Neural cell (in vitro differentiated cells): ENCODE measurements at regions not wholly inside any gene's neighbourhood (a gene's known extent, or its start where the extent isn't known, plus 50 kb on each side); places are given as distances from the start of the nearest gene placed in this dataset.

Experiments used
- EP300 ChIP-seq: fragments of 450-650 bp; conservative IDR thresholded peaks from 2 replicates; pipeline ENCODE4 v1.6.1; 2014; ENCODE audit warnings: antibody characterized with exemption, mild to moderate bottlenecking, moderate library complexity; ENCODE audit not compliant: poor library complexity, severe bottlenecking
- EZH2 ChIP-seq: fragments of 200-600, 300-800 bp; shearing (Covaris generic), sonication (generic); IDR thresholded peaks from 2 replicates; pipeline ENCODE4 v1.6.1; 2014; ENCODE audit warnings: antibody characterized with exemption, low read length, borderline replicate concordance, mild to moderate bottlenecking; ENCODE audit not compliant: insufficient read depth, poor library complexity, severe bottlenecking
- POLR2AphosphoS5 ChIP-seq: IDR thresholded peaks from 2 replicates; pipeline ENCODE4 v1.6.1; 2012
- REST ChIP-seq: IDR thresholded peaks from 2 replicates; pipeline ENCODE4 v1.6.1; 2012; ENCODE audit warnings: borderline replicate concordance
- SMC3 ChIP-seq: fragments of 450-650 bp; conservative IDR thresholded peaks from 2 replicates; pipeline ENCODE4 v1.6.1; 2014; ENCODE audit warnings: antibody characterized with exemption, mild to moderate bottlenecking, moderate library complexity; ENCODE audit not compliant: poor library complexity
- TAF1 ChIP-seq: IDR thresholded peaks from 2 replicates; pipeline ENCODE4 v1.6.1; 2012; ENCODE audit warnings: low read depth
- TF ChIP-seq, protein P1 (sequence below): fragments of 450-650 bp; IDR thresholded peaks from 2 replicates; pipeline ENCODE4 v1.5.1; 2014; ENCODE audit warnings: antibody characterized with exemption, mild to moderate bottlenecking, moderate library complexity; ENCODE audit not compliant: poor library complexity, severe bottlenecking

DNA sequence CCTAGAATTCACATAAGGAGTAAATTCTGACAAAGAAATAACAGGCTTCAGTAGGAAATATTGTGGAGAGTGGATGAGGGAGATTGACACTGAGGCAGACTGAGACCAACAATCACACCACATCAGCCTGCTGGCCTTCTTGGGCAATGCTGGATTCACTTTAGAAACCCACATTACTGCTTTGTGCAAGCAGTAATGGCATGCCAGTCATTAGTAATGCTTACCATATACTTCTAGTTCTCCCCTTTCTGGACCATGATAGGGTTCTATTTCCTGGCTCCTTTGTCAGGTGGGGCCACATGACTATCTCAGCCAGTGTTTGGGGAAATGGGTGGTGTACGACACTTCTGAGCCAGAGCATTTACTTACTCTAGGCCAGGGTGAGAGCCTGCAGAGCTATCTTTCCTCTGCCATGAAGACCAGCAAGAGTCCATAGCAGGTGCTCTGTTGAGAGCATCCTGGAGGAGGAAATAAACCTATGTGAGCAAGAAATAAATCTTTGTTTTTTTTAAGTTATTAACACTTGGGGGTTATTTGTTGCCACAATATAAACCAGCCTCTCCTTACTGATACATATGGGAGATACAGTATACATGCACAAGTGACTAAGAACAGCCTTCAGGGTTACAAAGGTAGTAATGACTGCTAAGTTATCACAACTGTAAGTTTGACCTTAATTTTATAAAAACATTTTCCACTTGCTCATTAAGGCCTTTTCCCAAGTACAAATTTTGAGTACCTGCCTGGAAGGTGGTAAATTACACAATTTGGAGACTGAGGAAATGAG, 89.3 kb upstream of the TANK start:
- TF ChIP-seq EP300, result no peak
- TF ChIP-seq, protein P1, sequence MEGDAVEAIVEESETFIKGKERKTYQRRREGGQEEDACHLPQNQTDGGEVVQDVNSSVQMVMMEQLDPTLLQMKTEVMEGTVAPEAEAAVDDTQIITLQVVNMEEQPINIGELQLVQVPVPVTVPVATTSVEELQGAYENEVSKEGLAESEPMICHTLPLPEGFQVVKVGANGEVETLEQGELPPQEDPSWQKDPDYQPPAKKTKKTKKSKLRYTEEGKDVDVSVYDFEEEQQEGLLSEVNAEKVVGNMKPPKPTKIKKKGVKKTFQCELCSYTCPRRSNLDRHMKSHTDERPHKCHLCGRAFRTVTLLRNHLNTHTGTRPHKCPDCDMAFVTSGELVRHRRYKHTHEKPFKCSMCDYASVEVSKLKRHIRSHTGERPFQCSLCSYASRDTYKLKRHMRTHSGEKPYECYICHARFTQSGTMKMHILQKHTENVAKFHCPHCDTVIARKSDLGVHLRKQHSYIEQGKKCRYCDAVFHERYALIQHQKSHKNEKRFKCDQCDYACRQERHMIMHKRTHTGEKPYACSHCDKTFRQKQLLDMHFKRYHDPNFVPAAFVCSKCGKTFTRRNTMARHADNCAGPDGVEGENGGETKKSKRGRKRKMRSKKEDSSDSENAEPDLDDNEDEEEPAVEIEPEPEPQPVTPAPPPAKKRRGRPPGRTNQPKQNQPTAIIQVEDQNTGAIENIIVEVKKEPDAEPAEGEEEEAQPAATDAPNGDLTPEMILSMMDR, result no peak
- no peak for TF ChIP-seq EZH2
- TF ChIP-seq SMC3, result no peak
- TF ChIP-seq REST, result no peak
- no peak for TF ChIP-seq TAF1
- no peak for TF ChIP-seq POLR2AphosphoS5
